Left kidney (tissue), 1 donor: ENCODE measurements at regions not wholly inside any gene's neighbourhood (a gene's known extent, or its start where the extent isn't known, plus 50 kb on each side); places are given as distances from the start of the nearest gene placed in this dataset.
A peak's percentile ranks its signal among the peaks of the same experiment; 100 is the strongest.
"Not testable (repeated sequence)": the region's sequence is repeated elsewhere in the genome, so short reads cannot be mapped to it uniquely, and the experiment has no call there.

ENCODE experiments used
- DNase-seq: peaks from one replicate; pipeline ENCODE4 v3.0.0-alpha.2; 2013

- DNase-seq: no peak
These were observed 92.2 kb upstream of the NT5E start for GRCh38 chr6:85357651-85358050.

GRCh38 chr6:85356743-85357142 lies 93.1 kb upstream of the NT5E start:
- not testable (repeated sequence) for DNase-seq

- DNase-seq: no peak
These were observed 94.1 kb upstream of the NT5E start for GRCh38 chr6:85355816-85356215.

- DNase-seq: peak; percentile 40
These were observed 94.9 kb upstream of the NT5E start for GRCh38 chr6:85354761-85355618.

- DNase-seq: no peak
These were observed 96.9 kb upstream of the NT5E start for GRCh38 chr6:85353012-85353411.

- no peak for DNase-seq
These were observed 101.2 kb upstream of the NT5E start for GRCh38 chr6:85348643-85349042.

GRCh38 chr6:85347812-85348211 lies 102.1 kb upstream of the NT5E start:
- DNase-seq: no peak

- no peak for DNase-seq
These were observed 103.7 kb upstream of the NT5E start for GRCh38 chr6:85346196-85346595.

GRCh38 chr6:85344996-85345395 lies 104.9 kb upstream of the NT5E start:
- no peak for DNase-seq

- DNase-seq: no peak
These were observed 106.5 kb upstream of the NT5E start for GRCh38 chr6:85343428-85343827.

GRCh38 chr6:85329196-85329595 lies 120.7 kb upstream of the NT5E start:
- no peak for DNase-seq

- DNase-seq: not testable (repeated sequence)
These were observed 124.1 kb upstream of the NT5E start for GRCh38 chr6:85325811-85326210.

GRCh38 chr6:85323435-85324040 lies 126.3 kb upstream of the NT5E start:
- DNase-seq: peak; percentile 77

GRCh38 chr6:85322446-85323105 lies 127.3 kb upstream of the NT5E start:
- DNase-seq: no peak

GRCh38 chr6:85321906-85322305 lies 128.0 kb upstream of the NT5E start:
- DNase-seq: no peak

GRCh38 chr6:85314586-85314985 lies 135.3 kb upstream of the NT5E start:
- DNase-seq: no peak

GRCh38 chr6:85300581-85300980 lies 149.3 kb upstream of the NT5E start:
- DNase-seq: no peak

GRCh38 chr6:85298553-85298952 lies 151.3 kb upstream of the NT5E start:
- no peak for DNase-seq

- DNase-seq: no peak
These were observed 158.6 kb upstream of the NT5E start for GRCh38 chr6:85291326-85291725.

GRCh38 chr6:85287654-85288053 lies 162.2 kb upstream of the NT5E start:
- DNase-seq: no peak

GRCh38 chr6:85287158-85287557 lies 162.7 kb upstream of the NT5E start:
- DNase-seq: no peak

- DNase-seq: not testable (repeated sequence)
These were observed 163.4 kb upstream of the NT5E start for GRCh38 chr6:85286507-85286906.

GRCh38 chr6:85285934-85286333 lies 163.9 kb upstream of the NT5E start:
- DNase-seq: no peak
